ENCODE measurements at regions not wholly inside any gene's neighbourhood (a gene's known extent, or its start where the extent isn't known, plus 50 kb on each side); places are given as distances from the start of the nearest gene placed in this dataset.
A peak's percentile ranks its signal among the peaks of the same experiment; 100 is the strongest.

DNA sequence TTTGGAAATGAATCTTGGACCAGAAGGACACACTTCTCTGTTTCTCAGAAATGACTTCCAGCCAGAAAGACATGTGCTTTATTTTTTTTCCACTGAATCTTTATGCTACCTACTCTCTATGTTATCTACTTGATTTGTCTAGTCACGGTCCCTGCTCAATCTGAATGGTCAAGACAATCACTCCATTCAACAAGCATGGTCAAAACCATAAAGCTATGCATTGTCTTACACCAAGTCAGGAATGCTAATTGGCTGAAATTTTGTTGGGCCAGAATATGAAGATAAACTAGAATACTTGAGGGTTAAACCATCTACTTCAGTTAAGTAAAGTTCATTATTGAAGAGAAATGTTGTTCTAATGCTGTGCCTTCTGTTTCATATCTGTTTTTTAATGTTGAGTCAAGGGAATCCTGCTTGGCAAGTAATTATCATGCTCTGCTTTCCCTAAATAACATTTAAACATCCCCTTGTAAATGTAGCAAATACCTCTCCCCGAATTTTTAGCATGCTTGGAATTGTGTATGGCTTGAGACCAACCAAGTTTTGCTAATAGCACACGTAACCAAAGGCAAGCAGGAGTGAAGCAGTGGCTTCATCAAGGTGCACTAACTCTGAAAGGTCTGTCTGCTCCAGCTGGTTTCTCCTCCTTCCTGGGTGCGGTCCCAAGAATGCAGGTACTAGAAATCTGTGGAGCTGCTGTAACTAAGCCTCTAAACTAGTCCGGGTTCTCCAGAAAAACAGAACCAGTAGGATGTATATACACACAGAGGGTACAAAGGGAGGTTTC, 190.3 kb upstream of the CDYL start:
- peak; percentile 79 for ATAC-seq

DNA sequence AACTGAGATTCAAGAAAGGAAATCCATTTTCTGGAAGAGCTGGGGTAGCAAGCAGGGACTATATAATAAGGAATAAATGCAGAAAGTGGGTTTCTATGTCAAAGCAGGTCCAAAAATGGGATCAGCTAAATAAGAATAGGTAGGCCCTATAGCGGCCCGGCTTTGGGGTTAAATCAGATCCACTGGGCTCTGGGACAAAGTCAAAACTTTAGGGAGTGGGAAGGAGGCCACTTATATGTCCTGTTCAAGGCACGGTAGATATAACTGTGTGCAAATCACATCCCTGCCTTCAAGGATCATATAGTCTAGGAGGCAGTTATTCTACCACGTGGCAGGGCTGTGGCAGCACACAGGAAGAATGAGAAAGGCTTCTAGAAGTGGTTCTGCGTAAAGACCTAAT, 191.4 kb upstream of the CDYL start:
- no peak for ATAC-seq

DNA sequence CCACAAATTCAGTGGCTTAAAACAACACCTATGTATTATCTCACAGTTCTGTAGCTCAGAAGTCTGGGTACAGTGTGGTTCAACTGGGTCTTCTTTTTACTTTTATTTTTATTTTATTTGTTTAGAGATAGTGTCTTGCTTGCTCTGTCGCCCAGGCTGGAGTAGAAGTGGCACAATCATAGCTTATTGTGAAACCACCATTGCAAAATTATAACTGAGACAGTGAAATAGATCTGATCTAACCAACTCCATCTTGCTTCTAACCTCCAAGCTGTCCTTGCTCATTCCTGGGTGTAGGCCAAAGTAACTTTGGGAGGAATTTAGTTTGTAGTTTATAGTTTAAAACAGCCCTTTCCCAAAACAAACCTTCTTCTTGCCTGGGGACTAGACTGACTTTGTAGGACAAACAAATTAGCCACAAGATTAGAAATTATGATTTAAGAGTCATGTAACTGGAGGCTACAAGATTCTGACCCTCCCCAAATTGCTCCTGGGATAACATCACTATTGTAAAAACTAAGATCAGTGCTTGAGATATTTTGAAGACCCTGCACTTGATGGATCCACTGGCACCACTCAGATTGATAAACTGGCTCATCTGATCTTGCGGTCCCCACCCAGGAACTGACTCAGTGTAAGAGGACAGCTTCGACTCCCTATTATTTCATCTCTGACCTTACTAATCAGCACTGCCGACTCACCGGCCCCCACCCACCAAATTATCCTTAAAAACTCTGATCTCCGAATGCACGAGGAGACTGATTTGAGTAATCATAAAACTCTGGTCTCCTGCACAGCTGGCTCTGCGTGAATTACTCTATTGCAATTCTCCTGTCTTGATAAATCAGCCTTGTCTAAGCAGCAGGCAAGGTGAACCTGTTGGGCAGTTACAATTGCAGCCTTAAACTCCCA, 193.4 kb upstream of the CDYL start:
- no peak for ATAC-seq

DNA sequence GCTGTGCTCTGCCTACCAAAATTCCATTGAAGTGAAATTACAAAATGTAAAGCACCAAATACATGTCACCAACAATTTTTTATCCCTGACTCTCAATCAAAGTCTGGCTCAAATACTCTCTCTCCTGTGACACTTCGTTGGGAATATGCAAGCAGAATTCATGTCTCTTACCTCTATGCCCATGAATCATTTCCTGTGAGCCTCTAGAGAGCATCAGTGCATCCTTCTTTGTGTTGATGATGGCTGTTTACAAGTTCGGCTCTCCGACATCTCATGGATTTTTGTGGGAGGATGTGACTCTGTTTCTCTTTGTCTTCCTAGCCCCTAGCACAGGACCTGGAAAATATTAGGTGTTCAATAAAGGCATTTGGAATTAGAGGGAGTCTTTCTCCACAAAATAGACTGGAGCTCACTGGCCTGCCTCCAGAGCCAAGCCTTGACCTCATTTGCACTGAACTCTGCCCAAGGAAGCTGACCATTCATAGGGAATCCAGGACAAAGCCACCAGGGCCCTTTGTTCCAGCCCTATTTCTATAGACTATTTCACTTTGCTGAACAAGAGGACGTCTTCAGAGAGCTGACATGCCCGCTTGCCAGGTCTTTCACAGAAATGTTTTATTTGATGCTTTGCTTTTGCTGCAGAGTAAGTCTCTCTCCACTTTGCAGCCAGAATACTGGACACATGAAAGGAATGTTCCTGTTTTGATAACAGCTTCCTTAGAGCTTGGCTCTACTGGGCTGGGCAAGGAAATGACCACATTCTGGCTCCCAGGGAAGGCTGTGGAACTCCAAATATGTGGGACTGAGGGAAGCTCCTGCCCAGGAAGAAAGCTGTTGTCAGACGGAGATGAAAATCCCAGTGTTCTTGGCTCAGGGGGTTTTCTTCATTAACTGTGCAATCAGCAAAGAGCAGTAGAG, 194.5 kb upstream of the CDYL start:
- no peak for ATAC-seq

DNA sequence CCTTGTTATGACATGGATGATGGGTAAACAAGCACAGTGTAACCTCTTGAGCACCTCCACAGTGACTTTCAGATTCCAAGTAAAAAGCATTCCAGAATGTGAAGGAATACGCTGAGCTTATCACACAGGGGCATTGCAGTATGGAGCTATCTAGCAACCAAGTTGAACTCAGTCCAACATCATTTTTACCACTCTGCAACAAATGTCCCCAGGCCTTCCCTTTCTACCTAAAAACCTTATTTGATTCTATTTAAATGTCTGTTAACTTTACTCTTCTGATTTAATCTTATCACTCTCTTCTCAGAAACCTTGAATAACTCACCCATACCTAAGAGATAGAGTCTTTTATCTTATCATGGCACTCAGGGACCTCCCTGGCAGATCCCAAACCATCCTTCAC, 195.8 kb upstream of the CDYL start:
- no peak for ATAC-seq

DNA sequence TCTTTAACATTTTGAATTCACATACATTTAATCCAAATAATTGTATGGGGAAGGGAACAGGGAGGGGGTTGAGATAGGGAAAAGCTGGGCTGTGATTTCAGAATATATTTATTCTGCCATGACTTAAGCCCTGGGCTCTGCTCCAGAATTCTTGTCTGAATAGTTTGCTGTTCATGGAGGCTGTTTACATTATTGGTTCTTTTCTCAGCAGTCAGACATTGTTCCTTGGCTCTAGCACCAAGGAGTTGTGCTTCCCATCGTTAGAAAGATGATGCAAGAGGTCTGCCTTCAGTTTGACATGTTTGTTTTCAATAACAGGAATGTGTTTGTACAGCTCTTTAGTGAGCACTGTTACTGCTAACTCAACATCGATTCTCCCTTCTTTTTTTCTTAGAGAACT, 198.8 kb upstream of the CDYL start:
- no peak for ATAC-seq

DNA sequence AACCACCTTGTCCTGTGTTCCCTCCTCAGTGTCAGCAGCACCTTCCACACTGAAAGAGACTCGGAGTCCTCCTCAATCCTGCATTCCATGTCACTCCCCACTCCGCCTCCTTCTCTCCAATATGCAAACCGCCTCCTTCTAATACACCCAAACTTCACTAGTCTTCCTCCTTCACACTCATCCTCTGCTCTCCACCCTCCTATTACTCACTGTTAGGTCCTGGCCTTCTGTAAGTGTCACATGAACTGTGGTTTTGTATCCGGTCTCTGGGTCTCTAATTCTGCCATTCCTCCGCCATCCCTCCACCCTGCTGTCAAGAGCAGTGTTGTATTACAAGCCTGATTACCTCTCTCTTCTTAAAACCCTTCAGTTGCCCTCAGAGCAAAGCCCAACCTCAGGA, 200.5 kb upstream of the CDYL start:
- ATAC-seq = no peak

DNA sequence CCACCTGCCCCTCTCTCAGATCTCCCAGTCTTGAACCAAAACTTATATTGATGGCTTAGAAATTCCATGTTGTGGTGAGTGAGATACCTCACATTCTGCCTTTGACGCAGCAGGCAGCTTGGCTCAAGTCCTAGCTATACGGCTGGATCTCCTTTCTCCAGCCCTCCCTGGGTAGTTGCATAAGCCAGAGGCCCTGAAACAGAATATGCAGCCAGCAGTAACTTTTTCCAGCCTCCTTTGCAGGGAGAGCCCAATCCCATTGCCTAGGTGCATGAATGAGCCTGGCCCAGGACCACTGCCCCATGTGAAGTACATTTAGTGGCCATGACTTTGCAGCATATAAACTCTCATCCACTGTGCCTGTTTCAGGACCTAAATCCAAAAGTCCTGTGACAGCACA, 202.2 kb upstream of the CDYL start:
- no peak for ATAC-seq

DNA sequence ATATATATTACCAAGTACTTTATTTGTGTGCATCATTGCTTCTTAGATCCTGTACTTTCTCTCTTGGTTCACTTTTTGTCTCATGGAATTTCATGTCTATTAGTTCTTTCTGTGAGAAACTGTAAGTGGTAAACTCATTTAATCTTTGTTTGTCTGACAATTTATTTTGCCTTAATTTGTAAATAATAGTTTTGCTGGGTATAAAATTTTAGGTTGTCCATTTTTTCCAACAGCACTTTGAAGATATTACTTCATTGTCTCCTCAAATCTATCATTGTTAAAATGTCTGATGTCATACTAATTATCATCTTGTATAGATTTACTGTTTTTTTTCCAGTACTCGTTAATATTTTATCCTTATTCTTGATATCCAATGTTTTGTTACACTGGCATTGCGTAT, 205.2 kb upstream of the CDYL start:
- ATAC-seq = no peak

DNA sequence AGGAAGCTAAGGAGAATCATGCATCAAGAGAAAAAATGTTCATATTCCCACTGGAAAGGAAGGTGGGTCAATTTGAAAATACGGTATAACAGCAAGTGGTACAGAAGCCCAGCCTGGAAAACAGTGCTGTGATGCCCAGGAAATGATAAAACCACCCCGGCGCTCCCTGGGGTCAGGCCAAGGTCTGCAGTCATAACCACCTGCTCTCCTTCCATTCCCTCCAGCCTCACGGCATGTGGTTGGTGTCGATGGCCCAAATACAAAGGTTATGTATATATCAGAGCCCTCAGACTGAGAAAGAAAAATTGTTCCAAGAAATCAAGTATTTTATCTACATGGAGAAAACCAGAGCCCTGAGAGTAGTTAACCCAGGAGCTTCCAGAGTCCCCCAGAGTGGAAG, 208.1 kb upstream of the CDYL start:
- no peak for ATAC-seq

DNA sequence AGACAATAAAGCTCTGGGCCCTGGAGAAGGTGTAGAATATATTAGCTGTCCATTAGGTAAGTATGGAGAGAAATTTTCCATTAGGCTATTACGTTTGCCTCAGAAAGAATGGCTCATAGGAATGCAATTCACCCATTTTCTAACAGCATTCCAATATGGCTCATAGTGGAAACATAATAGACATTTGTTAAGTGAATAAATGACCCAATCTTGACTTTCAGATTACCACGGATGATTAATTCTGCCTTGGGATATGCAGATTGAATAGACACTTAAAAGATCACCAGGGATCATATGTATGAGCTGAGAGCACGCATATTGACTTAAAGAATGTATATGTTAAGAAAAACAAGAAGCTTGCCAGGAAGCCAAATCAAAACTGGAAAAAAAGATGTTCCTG, 209.1 kb upstream of the CDYL start:
- peak; percentile 20 for ATAC-seq

DNA sequence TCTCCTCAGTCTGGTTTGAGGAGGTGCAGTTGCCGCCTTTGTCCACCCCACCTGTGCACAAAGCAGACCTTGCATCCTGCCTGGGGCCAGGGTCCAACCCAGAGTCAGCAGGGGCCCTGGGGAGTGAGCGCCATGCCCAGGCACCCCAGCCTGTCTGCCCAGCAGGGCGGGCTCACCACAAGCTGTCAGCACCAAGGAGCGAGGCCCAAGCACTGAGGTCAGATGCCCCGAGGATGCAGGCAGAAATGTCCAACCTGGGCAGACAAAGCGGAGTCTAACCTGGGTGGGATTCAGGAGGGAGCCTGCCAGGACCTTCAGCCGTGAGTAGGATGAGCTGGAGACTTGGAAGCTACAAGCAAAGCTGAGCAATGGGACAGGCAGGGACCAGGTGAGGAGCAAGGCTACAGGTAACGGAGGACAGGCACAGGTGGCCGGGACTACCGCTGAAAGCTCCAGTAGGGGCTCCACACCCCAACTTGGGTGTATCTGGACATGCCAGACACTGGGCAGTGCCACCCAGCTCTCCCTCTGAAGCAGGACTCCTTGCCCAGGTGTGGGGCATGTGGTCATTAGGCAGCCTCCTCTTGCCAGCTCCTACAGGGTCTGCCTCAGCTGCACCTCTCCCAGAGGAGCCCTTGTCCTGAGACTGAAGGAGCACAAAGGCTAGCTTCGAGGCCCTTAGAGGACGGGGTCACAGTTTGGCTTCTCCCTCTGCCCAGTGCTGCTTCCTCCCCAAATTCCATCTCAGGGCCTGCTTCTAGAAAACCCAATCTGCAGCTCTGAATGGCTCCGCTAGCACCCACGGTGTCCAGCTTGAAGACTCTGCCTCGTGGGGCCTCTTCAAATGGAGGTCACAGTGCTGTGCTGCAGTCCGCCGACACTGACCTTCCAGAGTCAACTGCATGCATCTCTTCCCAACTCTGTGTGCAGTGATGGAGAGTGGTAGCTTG, 210.6 kb upstream of the CDYL start:
- peak; percentile 10 for ATAC-seq

DNA sequence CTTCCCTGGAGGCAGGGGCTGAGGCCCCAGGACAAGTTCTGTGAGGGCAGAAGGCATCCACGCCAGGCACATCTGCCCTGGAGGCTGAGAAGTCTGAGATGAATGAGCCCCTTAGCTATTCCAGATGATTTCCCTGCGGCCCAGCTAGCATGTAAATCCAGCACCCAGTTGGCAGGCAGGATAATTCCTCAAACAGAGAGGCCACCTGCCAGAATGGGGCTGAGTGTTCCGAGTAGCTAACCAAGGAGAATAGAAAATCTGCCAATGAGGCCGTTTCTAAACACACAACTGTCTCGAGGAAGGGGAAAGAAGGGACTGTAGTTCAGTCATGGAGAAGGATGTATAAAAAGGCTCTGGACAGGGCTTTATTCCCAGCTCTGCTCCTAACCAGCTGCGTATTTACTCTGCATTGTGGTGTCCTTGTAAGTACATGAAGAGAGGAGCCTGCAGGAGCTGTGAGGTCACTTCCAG, 211.4 kb upstream of the CDYL start:
- ATAC-seq = no peak

DNA sequence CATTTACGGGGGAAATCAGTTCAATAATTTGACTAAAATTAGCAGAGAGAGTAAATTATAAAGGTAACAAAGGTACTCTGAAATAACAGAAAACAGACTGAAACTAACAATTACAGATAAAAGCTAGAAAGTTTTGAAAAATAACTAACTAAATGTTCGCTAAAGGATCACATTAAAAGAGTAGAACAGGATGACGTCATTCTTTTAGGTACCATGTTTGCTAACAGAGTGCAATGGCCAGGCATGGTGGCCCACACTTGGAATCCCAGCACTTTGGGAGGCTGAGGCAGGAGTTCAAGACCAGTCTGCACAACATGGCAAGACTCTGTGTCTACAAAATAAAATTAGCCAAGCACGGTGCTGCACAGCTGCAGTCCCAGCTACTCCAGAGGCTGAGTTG, 212.3 kb upstream of the CDYL start:
- ATAC-seq = no peak

DNA sequence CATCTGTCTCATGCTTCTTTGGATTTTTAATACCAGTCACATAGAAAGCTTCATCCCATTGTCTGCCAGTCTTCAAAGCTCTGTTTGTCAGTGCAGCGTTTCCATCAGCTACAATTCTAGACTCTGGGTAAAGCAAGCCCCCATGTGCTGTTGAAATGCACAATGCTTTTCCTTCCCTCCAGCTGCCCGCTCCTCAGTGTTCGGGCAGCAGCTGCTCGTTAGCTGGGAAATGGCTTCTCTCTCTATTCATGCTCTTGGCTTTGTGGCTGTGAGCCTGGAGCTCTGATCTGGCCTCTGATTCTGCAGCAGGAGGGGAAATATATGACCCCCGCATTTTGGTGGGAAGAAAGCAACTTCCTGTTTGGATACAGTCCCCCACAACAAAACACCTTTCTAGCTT, 213.0 kb upstream of the CDYL start:
- no peak for ATAC-seq

DNA sequence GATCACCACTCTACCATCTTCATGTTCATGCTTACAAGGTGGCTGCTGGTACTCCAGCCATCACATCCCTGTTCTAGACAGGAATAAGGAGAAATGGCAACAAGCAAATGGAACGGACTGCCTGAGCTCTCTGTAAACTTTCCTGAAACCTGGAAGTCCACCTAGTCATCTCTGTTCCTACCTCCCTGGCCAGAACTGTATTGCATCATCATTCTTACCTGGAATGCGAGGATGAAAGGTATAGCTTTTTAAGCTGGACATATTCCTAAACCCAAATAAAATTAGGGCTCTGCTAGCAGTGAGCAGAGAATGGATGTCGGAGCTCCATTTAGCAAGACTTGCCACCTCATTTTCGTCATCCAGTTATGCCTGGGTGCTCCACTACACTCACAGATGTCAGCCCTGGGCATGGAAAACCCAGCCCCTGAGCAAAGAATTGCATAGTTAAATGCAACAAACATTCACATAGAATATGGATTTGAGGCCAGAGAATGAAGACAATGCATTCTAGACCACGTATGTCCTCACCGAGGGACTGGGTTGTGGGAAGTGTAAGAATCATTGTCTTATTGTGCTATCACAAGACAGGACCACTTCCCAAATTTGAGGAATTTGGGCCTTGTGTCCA, 214.3 kb upstream of the CDYL start:
- ATAC-seq = no peak

DNA sequence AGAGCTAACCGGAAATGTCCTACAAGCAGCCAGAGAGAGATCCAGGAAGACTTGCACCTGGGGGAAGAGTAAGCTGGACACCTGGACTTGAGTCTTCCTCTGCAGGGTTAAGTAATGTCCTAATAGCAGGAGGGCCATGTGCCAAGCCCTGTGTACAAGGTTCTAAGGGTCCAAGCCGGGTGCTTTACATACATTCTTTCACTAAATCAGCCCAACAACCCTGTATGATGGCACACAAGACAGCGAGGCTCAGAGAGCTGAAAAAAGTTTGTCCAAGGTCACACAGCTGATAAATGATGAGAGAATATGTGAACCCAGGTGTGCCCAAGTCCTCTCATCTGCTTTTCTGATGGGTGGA, 215.1 kb upstream of the CDYL start:
- no peak for ATAC-seq

DNA sequence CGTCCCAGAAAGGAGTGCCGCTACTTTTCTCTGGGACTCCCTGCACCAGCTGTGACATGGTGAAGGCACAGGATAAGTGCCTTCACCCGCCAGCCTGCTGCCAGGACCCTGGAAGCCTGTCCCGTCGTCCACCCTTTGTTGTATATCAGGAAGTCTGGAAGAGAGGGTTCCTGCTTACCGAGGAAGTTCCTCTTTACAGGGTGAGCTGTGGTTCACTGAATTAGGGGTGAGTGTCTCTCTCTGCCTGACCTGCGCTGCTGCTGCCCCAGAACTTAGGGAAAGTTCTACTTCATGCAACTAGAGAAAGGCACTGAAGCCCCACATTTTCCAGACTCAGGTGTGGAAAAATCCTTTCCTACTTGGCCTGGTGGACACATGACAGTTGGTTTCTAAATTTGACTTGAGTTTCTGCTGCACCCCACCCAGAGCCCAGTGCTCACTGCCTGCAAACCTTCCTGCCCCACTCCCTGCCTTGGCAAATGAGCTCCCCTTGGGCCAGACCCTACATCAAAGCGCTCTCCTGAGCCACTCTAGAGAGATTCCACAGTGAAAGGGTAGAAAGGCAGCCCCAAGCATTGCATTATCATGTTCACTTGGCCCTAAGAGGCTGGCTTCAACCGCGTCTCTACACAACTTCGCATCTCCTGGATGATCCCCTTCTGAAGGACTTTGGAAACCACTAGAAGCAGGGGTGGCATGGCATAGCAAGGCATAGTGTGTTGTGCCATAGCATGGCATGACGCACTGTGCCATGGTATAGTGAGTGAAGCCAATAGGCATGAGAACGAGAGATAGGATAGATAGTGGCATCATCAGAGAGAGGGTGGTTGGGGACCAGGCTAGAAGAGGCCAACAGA, 215.8 kb upstream of the CDYL start:
- ATAC-seq = no peak

DNA sequence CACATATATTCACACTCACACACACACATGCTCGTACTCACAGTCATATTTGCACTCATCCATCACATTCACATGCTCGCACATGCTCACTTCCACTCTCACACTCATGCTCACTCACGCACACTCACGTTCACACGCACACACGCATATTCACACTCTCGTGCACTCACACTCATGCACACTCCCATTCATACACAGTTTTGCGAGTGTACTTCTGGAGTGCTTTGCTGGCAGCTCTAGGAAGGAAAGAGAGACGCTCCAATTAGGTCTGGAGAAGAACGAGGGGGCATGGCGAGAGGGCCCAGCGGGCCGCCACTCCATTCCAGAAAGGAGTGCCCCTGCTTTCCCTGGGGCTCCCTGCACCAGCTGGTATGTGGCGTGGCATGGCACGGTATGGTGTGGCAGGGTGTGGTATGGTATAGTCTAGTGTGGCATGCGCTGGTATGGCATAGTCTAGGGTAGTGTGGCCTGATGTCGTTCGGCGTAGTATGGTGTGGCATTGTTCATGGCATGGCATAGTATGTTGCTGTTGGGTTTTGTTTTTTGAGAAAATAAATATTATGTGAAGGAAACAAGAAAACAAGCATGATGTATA, 216.8 kb upstream of the CDYL start:
- no peak for ATAC-seq

DNA sequence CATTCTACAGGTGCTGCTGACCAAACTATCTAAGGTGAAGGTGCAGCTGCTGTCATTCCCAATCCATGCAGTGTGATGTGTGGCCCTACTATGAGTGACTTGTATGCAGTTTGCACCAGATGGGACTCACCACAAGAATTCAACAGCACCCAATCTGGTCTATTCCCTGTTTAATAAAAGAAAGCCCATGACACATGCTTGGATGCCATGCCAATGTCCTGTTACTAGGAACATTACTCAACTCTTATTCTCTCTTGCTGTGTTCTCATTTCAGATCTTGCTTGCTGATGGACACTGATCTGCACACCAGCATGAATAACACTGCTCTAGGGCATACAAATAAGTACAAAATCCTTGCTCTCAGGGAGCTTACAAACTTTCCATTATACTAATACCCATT, 221.6 kb upstream of the CDYL start:
- ATAC-seq = no peak

All from esophagus mucosa (tissue), 1 donor.